RWPE2 (cell line): ENCODE measurements at regions not wholly inside any gene's neighbourhood (a gene's known extent, or its start where the extent isn't known, plus 50 kb on each side); places are given as distances from the start of the nearest gene placed in this dataset.

ENCODE experiments used
- ATAC-seq: fragments of 200-7000 bp; cut with Tn5 transposase; 3 replicates; pipeline ENCODE4 v1.9.1; 2021; ENCODE audit warnings: low read depth
- DNase-seq: peaks from one replicate; pipeline ENCODE4 v3.0.0-alpha.2; 2020; ENCODE audit warnings: low spot score
- H3K27ac ChIP-seq: fragments of 450-650 bp; 2 replicates; pipeline ENCODE4 v1.5.1; 2017; ENCODE audit warnings: mild to moderate bottlenecking; ENCODE audit not compliant: poor library complexity, severe bottlenecking
- H3K27me3 ChIP-seq: fragments of 250-450 bp; sonication (Bioruptor Pico); 2 replicates; pipeline ENCODE4 v1.5.1; 2021; ENCODE audit warnings: mild to moderate bottlenecking, moderate library complexity; ENCODE audit not compliant: insufficient read depth, poor library complexity, severe bottlenecking
- H3K36me3 ChIP-seq: fragments of 250-450 bp; sonication (Bioruptor Pico); 2 replicates; pipeline ENCODE4 v1.5.1; 2020; ENCODE audit warnings: low read depth, mild to moderate bottlenecking, moderate library complexity
- H3K4me1 ChIP-seq: fragments of 250-450 bp; sonication (Bioruptor Pico); 2 replicates; pipeline ENCODE4 v1.5.1; 2021; ENCODE audit warnings: mild to moderate bottlenecking, moderate library complexity; ENCODE audit not compliant: insufficient read depth, poor library complexity, severe bottlenecking
- H3K4me3 ChIP-seq: fragments of 250-450 bp; sonication (Bioruptor Pico); 2 replicates; pipeline ENCODE4 v1.5.1; 2021; ENCODE audit warnings: mild to moderate bottlenecking, moderate library complexity; ENCODE audit not compliant: severe bottlenecking
- H3K9me3 ChIP-seq: fragments of 250-450 bp; sonication (Bioruptor Pico); 2 replicates; pipeline ENCODE4 v1.5.1; 2021; ENCODE audit warnings: mild to moderate bottlenecking, moderate library complexity; ENCODE audit not compliant: severe bottlenecking
- TF ChIP-seq, protein P1 (sequence below): fragments of 450-650 bp; IDR thresholded peaks from one replicate; pipeline ENCODE4 v1.5.1; 2017; ENCODE audit warnings: mild to moderate bottlenecking, moderate library complexity; ENCODE audit not compliant: poor library complexity, severe bottlenecking

GRCh38 chr6:125474061-125474460 is 172.3 kb upstream of the HDDC2 start:
- Histone ChIP-seq H3K9me3 (no peaks in the 10 kb centered on the region), H3K4me1 (no peaks in the 10 kb centered on the region), H3K27ac (no peak overlapping the region), H3K4me3 (no peak overlapping the region), H3K27me3 (peaks cover 2% of the 10 kb centered on the region), H3K36me3 (no peaks in the 10 kb centered on the region)
- ATAC-seq (no peak), DNase-seq (no peak)
- TF ChIP-seq, protein P1, sequence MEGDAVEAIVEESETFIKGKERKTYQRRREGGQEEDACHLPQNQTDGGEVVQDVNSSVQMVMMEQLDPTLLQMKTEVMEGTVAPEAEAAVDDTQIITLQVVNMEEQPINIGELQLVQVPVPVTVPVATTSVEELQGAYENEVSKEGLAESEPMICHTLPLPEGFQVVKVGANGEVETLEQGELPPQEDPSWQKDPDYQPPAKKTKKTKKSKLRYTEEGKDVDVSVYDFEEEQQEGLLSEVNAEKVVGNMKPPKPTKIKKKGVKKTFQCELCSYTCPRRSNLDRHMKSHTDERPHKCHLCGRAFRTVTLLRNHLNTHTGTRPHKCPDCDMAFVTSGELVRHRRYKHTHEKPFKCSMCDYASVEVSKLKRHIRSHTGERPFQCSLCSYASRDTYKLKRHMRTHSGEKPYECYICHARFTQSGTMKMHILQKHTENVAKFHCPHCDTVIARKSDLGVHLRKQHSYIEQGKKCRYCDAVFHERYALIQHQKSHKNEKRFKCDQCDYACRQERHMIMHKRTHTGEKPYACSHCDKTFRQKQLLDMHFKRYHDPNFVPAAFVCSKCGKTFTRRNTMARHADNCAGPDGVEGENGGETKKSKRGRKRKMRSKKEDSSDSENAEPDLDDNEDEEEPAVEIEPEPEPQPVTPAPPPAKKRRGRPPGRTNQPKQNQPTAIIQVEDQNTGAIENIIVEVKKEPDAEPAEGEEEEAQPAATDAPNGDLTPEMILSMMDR, result no peak

DNA sequence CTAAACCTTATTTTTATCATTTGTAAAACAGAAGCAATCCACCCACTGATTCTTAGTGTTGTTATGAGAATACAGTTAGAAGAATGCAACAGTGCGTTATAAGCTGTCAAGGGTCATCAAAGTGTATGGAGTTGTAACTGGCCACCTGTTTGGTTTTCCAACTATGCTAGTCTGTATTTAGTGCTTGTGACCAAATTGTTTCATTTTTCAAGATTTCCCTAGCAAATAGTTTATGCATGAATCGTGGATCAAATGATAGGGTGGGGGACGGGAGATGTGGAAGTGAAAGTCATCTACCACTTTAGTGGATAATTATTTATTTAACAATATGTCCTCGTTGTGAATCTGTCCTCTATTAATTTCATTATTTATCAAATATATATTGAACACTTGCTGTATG is 175.4 kb upstream of the HDDC2 start:
- no peaks in the 10 kb centered on the region for H3K36me3 ChIP-seq
- ATAC-seq, result no peak
- no peak for DNase-seq
- H3K4me3 ChIP-seq, result no peak overlapping the region
- no peaks in the 10 kb centered on the region for H3K4me1 ChIP-seq
- no peak overlapping the region for H3K27ac ChIP-seq
- TF ChIP-seq, protein P1, result no peak
- no peaks in the 10 kb centered on the region for H3K9me3 ChIP-seq
- H3K27me3 ChIP-seq, result peaks cover under 1% of the 10 kb centered on the region

DNA sequence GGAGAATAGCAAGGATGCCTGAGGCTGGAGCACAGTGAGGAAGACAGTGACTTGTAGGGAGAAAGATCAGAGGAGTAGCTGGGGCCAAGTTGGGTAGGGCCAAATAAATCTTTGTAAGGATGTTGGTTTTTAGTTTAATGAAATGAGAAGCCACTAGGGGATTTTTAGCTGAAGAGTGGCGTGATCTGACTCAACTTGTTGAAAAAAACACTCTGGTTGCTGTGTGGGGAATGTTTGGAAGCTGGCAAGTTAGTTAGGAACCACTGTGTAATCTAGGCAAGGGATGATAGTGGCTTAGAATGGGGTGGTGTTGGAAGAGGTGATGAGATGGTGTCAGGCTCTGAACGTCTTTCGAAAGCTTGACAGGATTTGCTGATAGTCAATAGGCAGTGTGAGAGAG is 176.1 kb upstream of the HDDC2 start:
- Histone ChIP-seq H3K9me3 (no peaks in the 10 kb centered on the region), H3K36me3 (no peaks in the 10 kb centered on the region), H3K4me1 (no peaks in the 10 kb centered on the region), H3K27ac (no peak overlapping the region), H3K4me3 (no peak overlapping the region), H3K27me3 (no peaks in the 10 kb centered on the region)
- no peak for DNase-seq
- no peak for ATAC-seq
- TF ChIP-seq, protein P1, result no peak

DNA sequence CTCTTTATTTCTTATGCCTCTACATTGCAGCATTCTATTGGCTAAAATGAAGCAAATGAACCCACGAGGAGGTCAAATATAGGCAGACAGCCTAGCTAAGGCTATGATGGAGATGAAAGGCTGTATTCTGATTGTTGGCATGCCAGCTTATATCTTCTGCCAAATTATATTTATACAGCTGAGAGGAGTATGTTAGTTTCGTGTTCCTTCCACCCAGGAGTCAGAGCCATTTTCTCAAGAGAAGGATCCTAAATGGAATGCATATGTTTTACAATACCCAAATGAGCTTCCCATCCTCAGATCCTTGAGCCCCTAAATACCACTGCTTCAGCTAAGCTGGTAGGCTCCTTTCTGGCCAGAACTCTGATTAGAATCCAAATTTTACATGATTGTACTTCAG is 178.4 kb upstream of the HDDC2 start:
- Histone ChIP-seq H3K4me3 (no peak overlapping the region), H3K27ac (no peak overlapping the region), H3K36me3 (no peaks in the 10 kb centered on the region), H3K4me1 (no peaks in the 10 kb centered on the region), H3K9me3 (no peaks in the 10 kb centered on the region), H3K27me3 (no peaks in the 10 kb centered on the region)
- no peak for DNase-seq
- TF ChIP-seq, protein P1, result no peak
- ATAC-seq, result no peak

- Histone ChIP-seq H3K4me3 (no peak overlapping the region), H3K36me3 (no peaks in the 10 kb centered on the region), H3K27ac (no peak overlapping the region), H3K4me1 (no peaks in the 10 kb centered on the region), H3K9me3 (no peaks in the 10 kb centered on the region), H3K27me3 (no peaks in the 10 kb centered on the region)
- no peak for DNase-seq
- TF ChIP-seq, protein P1, result no peak
- no peak for ATAC-seq
These were observed 178.8 kb upstream of the HDDC2 start for GRCh38 chr6:125480571-125480970.
